ENCODE measurements at regions not wholly inside any gene's neighbourhood (a gene's known extent, or its start where the extent isn't known, plus 50 kb on each side); places are given as distances from the start of the nearest gene placed in this dataset.

GRCh38 chr9:129481810-129482511 lies 138.9 kb downstream of the C9orf50 start:
- TF ChIP-seq CREB5 (CRISPR knock-in tag; IDR thresholded peaks at IDR 0.05; ENCODE audit: low read depth) (no peak), PPARA (CRISPR knock-in tag; IDR thresholded peaks at IDR 0.05; ENCODE audit: borderline replicate concordance) (no peak), TOX (CRISPR knock-in tag; IDR thresholded peaks at IDR 0.05; ENCODE audit: borderline replicate concordance) (no peak), ZNF70 (CRISPR knock-in tag; IDR thresholded peaks at IDR 0.05) (no peak)

All from SK-N-SH treated with all-trans-retinoic acid at 6 μM for 48 hours (cell line).